GM12872 (cell line): ENCODE measurements at regions not wholly inside any gene's neighbourhood (a gene's known extent, or its start where the extent isn't known, plus 50 kb on each side); places are given as distances from the start of the nearest gene placed in this dataset.

ENCODE experiments used
- TF ChIP-seq, protein P1 (sequence below): IDR thresholded peaks from 3 replicates; pipeline ENCODE4 v1.5.1; 2011; ENCODE audit warnings: low read depth, mild to moderate bottlenecking, low read length, moderate library complexity; ENCODE audit not compliant: insufficient read depth

GRCh38 chr6:21501815-21502214 lies 91.7 kb upstream of the SOX4 start:
- TF ChIP-seq, protein P1, sequence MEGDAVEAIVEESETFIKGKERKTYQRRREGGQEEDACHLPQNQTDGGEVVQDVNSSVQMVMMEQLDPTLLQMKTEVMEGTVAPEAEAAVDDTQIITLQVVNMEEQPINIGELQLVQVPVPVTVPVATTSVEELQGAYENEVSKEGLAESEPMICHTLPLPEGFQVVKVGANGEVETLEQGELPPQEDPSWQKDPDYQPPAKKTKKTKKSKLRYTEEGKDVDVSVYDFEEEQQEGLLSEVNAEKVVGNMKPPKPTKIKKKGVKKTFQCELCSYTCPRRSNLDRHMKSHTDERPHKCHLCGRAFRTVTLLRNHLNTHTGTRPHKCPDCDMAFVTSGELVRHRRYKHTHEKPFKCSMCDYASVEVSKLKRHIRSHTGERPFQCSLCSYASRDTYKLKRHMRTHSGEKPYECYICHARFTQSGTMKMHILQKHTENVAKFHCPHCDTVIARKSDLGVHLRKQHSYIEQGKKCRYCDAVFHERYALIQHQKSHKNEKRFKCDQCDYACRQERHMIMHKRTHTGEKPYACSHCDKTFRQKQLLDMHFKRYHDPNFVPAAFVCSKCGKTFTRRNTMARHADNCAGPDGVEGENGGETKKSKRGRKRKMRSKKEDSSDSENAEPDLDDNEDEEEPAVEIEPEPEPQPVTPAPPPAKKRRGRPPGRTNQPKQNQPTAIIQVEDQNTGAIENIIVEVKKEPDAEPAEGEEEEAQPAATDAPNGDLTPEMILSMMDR: no peak

DNA sequence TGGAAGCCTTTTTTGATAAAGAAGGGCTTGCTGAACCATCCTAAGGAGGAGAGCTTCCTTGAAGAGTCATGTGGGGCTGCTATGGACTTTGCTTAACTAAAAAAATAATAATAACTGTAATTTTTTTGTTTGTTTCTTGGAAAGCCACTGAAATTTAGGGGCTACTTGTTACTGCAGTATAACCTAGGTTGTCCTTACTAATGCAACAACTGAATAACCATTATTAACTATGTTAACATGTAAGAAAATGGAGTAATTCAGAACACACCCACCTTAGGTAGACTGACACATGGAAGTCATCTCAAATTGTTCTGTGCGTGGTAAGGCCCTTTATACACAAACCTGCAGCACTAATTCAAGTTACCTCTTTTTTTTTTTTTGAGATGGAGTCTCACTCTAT lies 90.9 kb upstream of the SOX4 start:
- TF ChIP-seq, protein P1: no peak

DNA sequence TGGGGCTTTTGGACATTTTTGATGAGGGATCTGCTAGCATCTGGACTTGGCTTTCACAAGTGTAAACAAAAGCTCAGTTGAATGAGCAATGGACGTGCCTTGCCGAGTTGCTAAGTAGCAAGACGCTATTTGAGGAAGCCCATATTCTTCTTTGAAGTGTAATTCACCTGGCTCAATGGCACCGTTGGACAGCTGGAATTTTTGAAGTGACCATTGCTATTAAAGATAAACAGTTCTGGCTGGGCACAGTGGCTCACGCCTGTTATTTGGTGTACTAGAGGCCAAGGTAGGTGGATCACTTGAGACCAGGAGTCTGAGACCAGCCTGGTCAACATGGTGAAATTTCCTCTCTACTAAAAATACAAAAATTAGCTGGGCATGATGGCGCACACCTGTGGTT lies 88.8 kb upstream of the SOX4 start:
- TF ChIP-seq, protein P1: no peak

DNA sequence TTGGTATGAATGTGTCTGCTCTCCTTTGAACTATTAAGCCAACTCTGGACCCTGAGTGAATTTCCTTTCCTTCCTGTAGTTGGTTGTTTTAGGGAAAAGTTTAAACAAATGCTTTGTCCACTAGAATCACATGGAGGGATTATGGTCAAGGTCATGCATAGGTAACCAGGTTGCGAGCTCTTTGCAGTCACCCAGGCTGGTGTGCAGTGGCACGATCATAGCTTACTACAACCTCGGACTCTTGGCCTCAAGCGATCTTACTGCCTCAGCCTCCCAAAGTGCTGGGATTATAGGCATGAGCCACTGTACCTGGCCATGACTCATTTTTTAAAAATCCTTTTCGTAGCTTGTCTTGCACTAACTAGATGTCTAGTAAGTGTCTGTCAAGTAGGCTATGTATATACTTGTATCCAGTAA lies 88.0 kb upstream of the SOX4 start:
- TF ChIP-seq, protein P1: no peak

- TF ChIP-seq, protein P1: no peak
Measured at GRCh38 chr6:21506126-21506525, 87.4 kb upstream of the SOX4 start.

- TF ChIP-seq, protein P1: no peak
Measured at GRCh38 chr6:21507811-21508210, 85.7 kb upstream of the SOX4 start.

- TF ChIP-seq, protein P1: no peak
Measured at GRCh38 chr6:21508753-21509152, 84.8 kb upstream of the SOX4 start.

DNA sequence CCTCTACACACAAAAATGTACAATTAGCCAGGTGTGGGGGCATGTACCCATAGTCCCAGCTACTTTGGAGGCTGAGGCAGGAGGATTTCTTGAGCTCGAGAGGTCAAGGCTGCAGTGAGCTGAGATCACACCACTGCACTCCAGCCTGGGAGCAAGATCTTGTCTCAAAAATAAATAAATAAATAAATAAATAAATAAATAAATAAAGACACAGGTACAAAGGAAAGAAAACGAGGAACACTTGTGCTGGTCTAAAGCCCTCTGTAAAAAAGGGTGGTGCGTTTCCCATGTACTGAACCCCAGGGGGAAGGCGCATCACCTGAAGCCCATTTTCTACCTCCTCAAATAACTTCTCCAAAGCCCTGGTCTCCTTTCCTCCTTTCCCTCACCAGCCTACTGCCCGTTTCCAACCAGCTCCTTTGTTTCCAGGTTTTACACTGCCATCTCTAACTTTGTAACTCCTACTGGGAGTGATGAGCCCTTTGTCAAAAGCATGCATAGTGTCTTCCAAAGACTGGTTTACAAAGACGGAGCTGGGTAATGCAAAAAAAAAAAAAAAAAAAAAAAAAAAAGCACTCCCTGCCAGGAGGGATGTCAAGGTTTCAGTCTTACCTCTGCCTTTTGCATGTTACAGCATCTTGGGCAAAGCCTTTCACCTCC lies 81.5 kb upstream of the SOX4 start:
- TF ChIP-seq, protein P1: no peak
